HEK293 (cell line): ENCODE measurements at regions not wholly inside any gene's neighbourhood (a gene's known extent, or its start where the extent isn't known, plus 50 kb on each side); places are given as distances from the start of the nearest gene placed in this dataset.

Source experiments
- CTCF ChIA-PET: fragments of 350-600 bp; formaldehyde crosslinking; extraction: SDS; loops from one replicate; lab custom pipeline; 2021; ENCODE audit warnings: antibody characterized with exemption; lab: Yijun Ruan, JAX
- POLR2A ChIA-PET: fragments of 300-600 bp; formaldehyde crosslinking; extraction: SDS; loops from one replicate; lab custom pipeline; 2020; ENCODE audit warnings: antibody characterized with exemption, inconsistent platforms; lab: Yijun Ruan, JAX
- H3K27ac ChIP-seq: fragments of 200-500 bp; sonication (Bioruptor generic); 2 replicates; pipeline ENCODE4 v1.5.1; 2014; ENCODE audit warnings: low read depth, low read length, control low read depth, inconsistent platforms; ENCODE audit errors: extremely low read depth
- H3K36me3 ChIP-seq, 2 experiments: fragments of 200-500 bp in 1 of 2; sonication (Bioruptor generic) in 1 of 2; 1 replicate in 1 of 2; 2 replicates in 1 of 2; pipeline ENCODE4 v1.5.1; 2014 to 2017; ENCODE audit warnings: inconsistent platforms in 2 of 2, low read length in 2 of 2; ENCODE audit not compliant: control insufficient read depth in 2 of 2, insufficient read depth in 1 of 2
- H3K4me1 ChIP-seq: fragments of 200-500 bp; sonication (Bioruptor generic); 2 replicates; pipeline ENCODE4 v1.5.1; 2014; ENCODE audit warnings: mild to moderate bottlenecking, low read length, inconsistent platforms; ENCODE audit not compliant: control insufficient read depth, insufficient read depth
- H3K4me3 ChIP-seq: 2 replicates; pipeline ENCODE4 v1.5.1; 2011; ENCODE audit warnings: low read depth, mild to moderate bottlenecking, control low read depth, low read length, moderate library complexity
- H3K9me3 ChIP-seq: fragments of 200-500 bp; sonication (Bioruptor generic); 2 replicates; pipeline ENCODE4 v1.5.1; 2014; ENCODE audit warnings: low read depth, low read length, inconsistent platforms; ENCODE audit not compliant: control insufficient read depth, insufficient read depth
- BCL11B ChIP-seq: fragments of 450-650 bp; formaldehyde crosslinking; IDR thresholded peaks from 2 replicates; pipeline ENCODE4 v1.5.1; 2016; ENCODE audit warnings: low read depth, missing biosample characterization, missing genetic modification characterization
- FEZF1 ChIP-seq: fragments of 450-650 bp; formaldehyde crosslinking; IDR thresholded peaks from 2 replicates; pipeline ENCODE4 v1.5.1; 2016; ENCODE audit warnings: missing biosample characterization, missing genetic modification characterization
- GLI4 ChIP-seq: fragments of 450-650 bp; formaldehyde crosslinking; IDR thresholded peaks from 2 replicates; pipeline ENCODE4 v1.5.1; 2016; ENCODE audit warnings: missing biosample characterization, missing genetic modification characterization
- HOXA7 ChIP-seq: sonication (generic); formaldehyde crosslinking; IDR thresholded peaks from 2 replicates; pipeline ENCODE4 v1.8.1; 2022; ENCODE audit warnings: missing genetic modification reagents, borderline replicate concordance
- MYNN ChIP-seq: fragments of 450-650 bp; formaldehyde crosslinking; IDR thresholded peaks from 2 replicates; pipeline ENCODE4 v1.5.1; 2016; ENCODE audit warnings: missing biosample characterization, missing genetic modification characterization, borderline replicate concordance
- PBX3 ChIP-seq: sonication (generic); formaldehyde crosslinking; IDR thresholded peaks from 2 replicates; pipeline ENCODE4 v1.8.1; 2022; ENCODE audit warnings: mild to moderate bottlenecking, moderate library complexity, missing genetic modification reagents
- PRDM6 ChIP-seq: fragments of 450-650 bp; formaldehyde crosslinking; IDR thresholded peaks from 2 replicates; pipeline ENCODE4 v1.5.1; 2017; ENCODE audit warnings: missing biosample characterization, missing genetic modification characterization
- REPIN1 ChIP-seq: fragments of 450-650 bp; formaldehyde crosslinking; IDR thresholded peaks from 2 replicates; pipeline ENCODE4 v1.5.1; 2017; ENCODE audit warnings: missing biosample characterization, missing genetic modification characterization, low read depth
- SALL2 ChIP-seq: fragments of 450-650 bp; formaldehyde crosslinking; IDR thresholded peaks from 2 replicates; pipeline ENCODE4 v1.5.0; 2017; ENCODE audit warnings: missing biosample characterization, mild to moderate bottlenecking, missing genetic modification characterization, borderline replicate concordance
- SP7 ChIP-seq: fragments of 450-650 bp; formaldehyde crosslinking; IDR thresholded peaks from 2 replicates; pipeline ENCODE4 v1.5.1; 2016; ENCODE audit warnings: missing biosample characterization, missing genetic modification characterization
- ZFHX2 ChIP-seq: fragments of 450-650 bp; formaldehyde crosslinking; conservative IDR thresholded peaks from 2 replicates; pipeline ENCODE4 v1.5.1; 2016; ENCODE audit warnings: missing biosample characterization, missing genetic modification characterization
- ZFP41 ChIP-seq: fragments of 450-650 bp; formaldehyde crosslinking; IDR thresholded peaks from 2 replicates; pipeline ENCODE4 v1.5.1; 2016; ENCODE audit warnings: missing biosample characterization, missing genetic modification characterization, borderline replicate concordance
- ZFP69B ChIP-seq: fragments of 450-650 bp; formaldehyde crosslinking; IDR thresholded peaks from 2 replicates; pipeline ENCODE4 v1.5.1; 2016; ENCODE audit warnings: missing biosample characterization, missing genetic modification characterization
- ZNF140 ChIP-seq: fragments of 450-650 bp; formaldehyde crosslinking; IDR thresholded peaks from 2 replicates; pipeline ENCODE4 v1.5.1; 2016; ENCODE audit warnings: missing biosample characterization, missing genetic modification characterization
- ZNF184 ChIP-seq: fragments of 450-650 bp; IDR thresholded peaks from 2 replicates; pipeline ENCODE4 v1.5.1; 2018; ENCODE audit warnings: missing biosample characterization, mild to moderate bottlenecking, missing genetic modification characterization
- ZNF350 ChIP-seq: fragments of 450-650 bp; formaldehyde crosslinking; IDR thresholded peaks from 2 replicates; pipeline ENCODE4 v1.5.0; 2017; ENCODE audit warnings: missing biosample characterization, mild to moderate bottlenecking, missing genetic modification characterization
- ZNF48 ChIP-seq: fragments of 450-650 bp; formaldehyde crosslinking; IDR thresholded peaks from 2 replicates; pipeline ENCODE4 v1.5.1; 2016; ENCODE audit warnings: missing biosample characterization, missing genetic modification characterization
- ZNF514 ChIP-seq: fragments of 450-650 bp; formaldehyde crosslinking; IDR thresholded peaks from 2 replicates; pipeline ENCODE4 v1.5.1; 2016; ENCODE audit warnings: missing biosample characterization, missing genetic modification characterization
- ZNF585B ChIP-seq: fragments of 450-650 bp; formaldehyde crosslinking; IDR thresholded peaks from 2 replicates; pipeline ENCODE4 v1.5.1; 2016; ENCODE audit warnings: missing biosample characterization, missing genetic modification characterization
- ZNF645 ChIP-seq: fragments of 450-650 bp; formaldehyde crosslinking; IDR thresholded peaks from 2 replicates; pipeline ENCODE4; 2016; ENCODE audit warnings: missing biosample characterization, missing genetic modification characterization
- ZNF830 ChIP-seq: fragments of 450-650 bp; IDR thresholded peaks from 2 replicates; pipeline ENCODE4 v1.5.0; 2018; ENCODE audit warnings: missing biosample characterization, missing genetic modification characterization, low read depth, mild to moderate bottlenecking, moderate library complexity
- ZSCAN23 ChIP-seq: fragments of 450-650 bp; formaldehyde crosslinking; IDR thresholded peaks from 2 replicates; pipeline ENCODE4 v1.5.1; 2016; ENCODE audit warnings: missing biosample characterization, missing genetic modification characterization

GRCh38 chr11:92642177-92642931, 327.1 kb upstream of the MTNR1B start (continued):
- TF ChIP-seq ZFHX2 (no peak), MYNN (tag by site-specific recombination) (no peak), ZNF184 (no peak)

GRCh38 chr11:92643827-92644226, 325.6 kb upstream of the MTNR1B start:
- H3K27ac ChIP-seq: no peak overlapping the region
- POLR2A ChIA-PET: no interaction called here
- CTCF ChIA-PET: no interaction called here

GRCh38 chr11:92644595-92645445, 324.6 kb upstream of the MTNR1B start:
- CTCF ChIA-PET: interaction anchor here (0.6 kb wide), 1 partner anchor 573 kb away, joined by 3 read pairs; no protein-coding TSS in a partner anchor
- H3K27ac ChIP-seq: no peak overlapping the region
- H3K9me3 ChIP-seq: no peaks in the 10 kb centered on the region
- no peaks in the 10 kb centered on the region for H3K4me1 ChIP-seq
- no peak overlapping the region for H3K4me3 ChIP-seq
- POLR2A ChIA-PET: no interaction called here
- H3K36me3 ChIP-seq: no peaks in the 10 kb centered on the region
- peak; percentile 44; the same call in 1 of the 2 replicates for TF ChIP-seq SP7 (tag by site-specific recombination)
- TF ChIP-seq ZSCAN23 (tag by site-specific recombination): no peak
- peak; percentile 21; the same call in 1 of the 2 replicates for TF ChIP-seq PRDM6 (tag by site-specific recombination)
- TF ChIP-seq, all 188 proteins: peak for 2

More at GRCh38 chr11:92643827-92644226, 325.6 kb upstream of the MTNR1B start:
- no peaks in the 10 kb centered on the region for H3K4me1 ChIP-seq
- H3K4me3 ChIP-seq: no peak overlapping the region
- TF ChIP-seq ZNF514 (tag by site-specific recombination) (no peak), GLI4 (tag by site-specific recombination) (no peak), REPIN1 (no peak), PBX3 (no peak), ZNF140 (tag by site-specific recombination) (no peak), HOXA7 (CRISPR knock-in tag) (no peak), ZNF830 (tag by site-specific recombination) (no peak), ZNF645 (tag by site-specific recombination) (no peak), ZNF350 (tag by site-specific recombination) (no peak), SALL2 (tag by site-specific recombination) (no peak), ZFP69B (tag by site-specific recombination) (no peak), PRDM6 (tag by site-specific recombination) (no peak), ZFP41 (tag by site-specific recombination) (no peak), BCL11B (tag by site-specific recombination) (no peak), ZNF585B (tag by site-specific recombination) (no peak), ZNF48 (tag by site-specific recombination) (no peak), FEZF1 (tag by site-specific recombination) (no peak)
- no peaks in the 10 kb centered on the region for H3K9me3 ChIP-seq
- H3K36me3 ChIP-seq: no peaks in the 10 kb centered on the region
